GM12878 (cell line): ENCODE measurements at regions not wholly inside any gene's neighbourhood (a gene's known extent, or its start where the extent isn't known, plus 50 kb on each side); places are given as distances from the start of the nearest gene placed in this dataset.

Experiments
- ATAC-seq: fragments of 200-7000 bp; cut with Tn5 transposase; 3 replicates; pipeline ENCODE4 v1.9.1; 2020; ENCODE audit warnings: mild to moderate bottlenecking, moderate library complexity
- BruUV-seq: library from RNA; stranded (reverse); fragments of 400-500 nt; replicated peaks from 2 replicates; lab custom pipeline; 2021; lab: Mats Ljungman, UMichigan
- CTCF ChIA-PET: fragments of 300-600 bp; sonication (Branson Sonifier 250); formaldehyde crosslinking; extraction: SDS; loops from one replicate; lab custom pipeline; 2021; ENCODE audit warnings: inconsistent platforms; lab: Yijun Ruan, JAX
- POLR2A ChIA-PET: fragments of 350-600 bp; formaldehyde crosslinking; extraction: SDS; loops from one replicate; lab custom pipeline; 2021; ENCODE audit warnings: inconsistent platforms; lab: Charles Lee
- RAD21 ChIA-PET: fragments of 300-600 bp; sonication (Branson Sonifier 250); formaldehyde crosslinking; loops from one replicate; lab custom pipeline; 2023; ENCODE audit warnings: antibody characterized with exemption; ENCODE audit not compliant: unreplicated experiment; lab: Charles Lee
- SMC1A ChIA-PET: fragments of 300-600 bp; sonication (Branson Sonifier 250); formaldehyde crosslinking; loops from one replicate; lab custom pipeline; 2023; ENCODE audit not compliant: unreplicated experiment, uncharacterized antibody; lab: Charles Lee
- DNase-seq: peaks from one replicate; pipeline ENCODE4 v3.0.0-alpha.2; 2011; ENCODE audit warnings: low read depth, low spot score
- FAIRE-seq: peaks from 3 replicates; lab custom pipeline; 2011; peaks lifted over from hg19 to GRCh38; lab: Jason Lieb, UNC
- H2AFZ ChIP-seq: 2 replicates; pipeline ENCODE4 v1.6.0; 2011; ENCODE audit warnings: low read depth, low read length, control low read depth; ENCODE audit not compliant: control insufficient read depth
- H3K27ac ChIP-seq: 2 replicates; pipeline ENCODE4 v1.5.1; 2011; ENCODE audit warnings: control low read depth; ENCODE audit not compliant: control insufficient read depth, insufficient read depth
- H3K27me3 ChIP-seq, 2 experiments: replicated peaks in 1 of 2; 2 replicates each; pipeline versions ENCODE4 v1.6.0 to v1.6.1; 2011; ENCODE audit warnings: low read length in 1 of 2; ENCODE audit not compliant: control insufficient read depth in 2 of 2, insufficient read depth in 2 of 2
- H3K36me3 ChIP-seq, 2 experiments: 2 replicates each; pipeline ENCODE4 v1.5.1; 2011; ENCODE audit warnings: low read length in 1 of 2; ENCODE audit not compliant: control insufficient read depth in 2 of 2, insufficient read depth in 2 of 2
- H3K4me1 ChIP-seq: 2 replicates; pipeline ENCODE4 v1.6.1; 2011; ENCODE audit warnings: mild to moderate bottlenecking, low read length, moderate library complexity, mixed read lengths; ENCODE audit not compliant: control insufficient read depth, insufficient read depth
- H3K4me2 ChIP-seq: 2 replicates; pipeline ENCODE4 v1.6.0; 2011; ENCODE audit warnings: control low read depth; ENCODE audit not compliant: control insufficient read depth, insufficient read depth
- H3K4me3 ChIP-seq: fragments of 200-600 bp; sonication (generic); 2 replicates; pipeline ENCODE4 v1.5.1; 2016
- H3K79me2 ChIP-seq: 2 replicates; pipeline ENCODE4 v1.6.0; 2011; ENCODE audit warnings: low read length; ENCODE audit not compliant: control insufficient read depth, insufficient read depth
- H3K9ac ChIP-seq: 2 replicates; pipeline ENCODE4 v1.8.0; 2011; ENCODE audit warnings: low read length, control low read depth, mixed read lengths; ENCODE audit not compliant: control insufficient read depth, insufficient read depth
- H3K9me3 ChIP-seq: replicated peaks from 3 replicates; pipeline ENCODE4 v1.5.1; 2011; ENCODE audit warnings: mild to moderate bottlenecking, low read length; ENCODE audit not compliant: control insufficient read depth, insufficient read depth
- H4K20me1 ChIP-seq: 2 replicates; pipeline ENCODE4 v1.6.0; 2011; ENCODE audit not compliant: control insufficient read depth, insufficient read depth
- EZH2 ChIP-seq: IDR thresholded peaks from 2 replicates; pipeline ENCODE4 v1.6.1; 2012; ENCODE audit warnings: low read depth, mild to moderate bottlenecking, control low read depth, inconsistent platforms, low read length, borderline replicate concordance; ENCODE audit not compliant: control insufficient read depth
- MEF2A ChIP-seq: IDR thresholded peaks from 2 replicates; pipeline ENCODE4 v1.6.1; 2011; ENCODE audit warnings: low read depth, mild to moderate bottlenecking, low read length, moderate library complexity; ENCODE audit not compliant: insufficient read depth
- TBL1XR1 ChIP-seq: IDR thresholded peaks from 2 replicates; pipeline ENCODE4 v1.6.1; 2012; ENCODE audit warnings: low read depth, low read length, improper control_type of control experiment
- YBX1 ChIP-seq: fragments of 450-650 bp; IDR thresholded peaks from 2 replicates; pipeline ENCODE4 v1.6.1; 2016; ENCODE audit warnings: antibody characterized with exemption
- ZNF274 ChIP-seq: IDR thresholded peaks from one replicate; pipeline ENCODE4 v1.8.0; 2011; ENCODE audit not compliant: insufficient read length, insufficient read depth
- WGBS: methylation state at CpG from one replicate; pipeline ENCODE4 v1.1.6; 2016; ENCODE audit warnings: low lambda C conversion rate; ENCODE audit not compliant: insufficient replicate concordance, insufficient coverage; ENCODE audit errors: missing lambda C conversion rate; 5-methylcytosine and 5-hydroxymethylcytosine counted together
- in situ Hi-C: fragments of 300-500 bp; cut with MboI; formaldehyde crosslinking; loops from 9 replicates; pipeline ENCODE4 v1.14.3; 2018; ENCODE audit warnings: mixed read lengths
- intact Hi-C: fragments of 100-400 bp; cut with micrococcal nuclease; formaldehyde crosslinking; loops from one replicate; pipeline ENCODE4 v1.14.2; 2022; ENCODE audit not compliant: unreplicated experiment
- TF ChIP-seq, protein P1 (sequence below): fragments of 450-650 bp; IDR thresholded peaks from 2 replicates; pipeline ENCODE4 v1.6.1; 2017; ENCODE audit warnings: mild to moderate bottlenecking, low read depth, inconsistent platforms; ENCODE audit not compliant: poor library complexity, severe bottlenecking
- TF ChIP-seq, protein P2 (sequence below): fragments of 450-650 bp; IDR thresholded peaks from 2 replicates; pipeline ENCODE4 v1.6.1; 2017; ENCODE audit warnings: mild to moderate bottlenecking
- TF ChIP-seq, protein P3 (sequence below): fragments of 450-650 bp; IDR thresholded peaks from 2 replicates; pipeline ENCODE4 v1.6.1; 2017; ENCODE audit warnings: mild to moderate bottlenecking, moderate library complexity

DNA sequence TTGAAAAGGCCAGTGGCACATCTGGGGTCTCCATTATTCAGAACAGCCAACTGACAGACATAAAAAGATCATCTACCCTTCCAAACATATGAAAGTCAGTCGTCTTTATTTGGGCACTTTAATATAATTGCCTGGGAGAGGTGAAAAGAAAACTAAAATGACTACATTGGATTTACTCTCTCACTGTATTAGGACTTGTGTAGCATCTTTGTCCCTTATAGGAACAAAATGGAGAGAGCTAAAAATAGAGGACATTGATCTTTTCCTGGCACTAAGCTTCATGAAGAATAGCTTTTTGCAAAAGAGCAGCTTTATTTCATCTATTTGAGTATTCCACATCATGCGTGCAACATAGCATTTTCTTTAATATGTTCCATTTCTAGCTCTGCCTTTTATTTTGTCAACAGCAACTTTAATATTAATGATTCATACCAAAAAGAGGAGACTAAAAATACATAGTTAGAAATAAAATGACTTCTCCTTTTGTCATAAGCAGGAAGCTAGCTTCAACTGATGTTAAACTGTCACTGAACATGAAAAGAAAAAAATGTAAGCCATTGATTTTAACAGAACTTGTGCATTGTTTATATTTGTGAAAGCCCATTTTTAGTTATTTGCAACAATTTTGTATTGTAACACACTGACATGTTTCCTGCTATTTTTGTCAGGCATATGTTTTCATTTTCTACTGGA is 254.6 kb downstream of the SEC23A start:
- RAD21 ChIA-PET, result no interaction called here
- Histone ChIP-seq H3K36me3 (no peaks in the 10 kb centered on the region), H3K9ac (no peak overlapping the region), H3K9me3 (no peaks in the 10 kb centered on the region), H2AFZ (no peak overlapping the region), H3K4me2 (no peak overlapping the region), H3K27ac (no peak overlapping the region), H3K27me3 (no peaks in the 10 kb centered on the region), H3K79me2 (no peaks in the 10 kb centered on the region), H3K4me1 (no peaks in the 10 kb centered on the region), H4K20me1 (no peaks in the 10 kb centered on the region), H3K4me3 (no peak overlapping the region)
- intact Hi-C loops (no loop called here), in situ Hi-C loops (no loop called here)
- 46% methylated on average over 2 of the region's 2 CpGs for WGBS
- no peak for FAIRE-seq
- no peak for ATAC-seq
- no TSS peak for BruUV-seq
- DNase-seq, result no peak
- TF ChIP-seq MEF2A (no peak), ZNF274 (no peak), EZH2 (no peak), YBX1 (no peak), TBL1XR1 (no peak)
- TF ChIP-seq, protein P1, sequence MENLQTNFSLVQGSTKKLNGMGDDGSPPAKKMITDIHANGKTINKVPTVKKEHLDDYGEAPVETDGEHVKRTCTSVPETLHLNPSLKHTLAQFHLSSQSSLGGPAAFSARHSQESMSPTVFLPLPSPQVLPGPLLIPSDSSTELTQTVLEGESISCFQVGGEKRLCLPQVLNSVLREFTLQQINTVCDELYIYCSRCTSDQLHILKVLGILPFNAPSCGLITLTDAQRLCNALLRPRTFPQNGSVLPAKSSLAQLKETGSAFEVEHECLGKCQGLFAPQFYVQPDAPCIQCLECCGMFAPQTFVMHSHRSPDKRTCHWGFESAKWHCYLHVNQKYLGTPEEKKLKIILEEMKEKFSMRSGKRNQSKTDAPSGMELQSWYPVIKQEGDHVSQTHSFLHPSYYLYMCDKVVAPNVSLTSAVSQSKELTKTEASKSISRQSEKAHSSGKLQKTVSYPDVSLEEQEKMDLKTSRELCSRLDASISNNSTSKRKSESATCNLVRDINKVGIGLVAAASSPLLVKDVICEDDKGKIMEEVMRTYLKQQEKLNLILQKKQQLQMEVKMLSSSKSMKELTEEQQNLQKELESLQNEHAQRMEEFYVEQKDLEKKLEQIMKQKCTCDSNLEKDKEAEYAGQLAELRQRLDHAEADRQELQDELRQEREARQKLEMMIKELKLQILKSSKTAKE, result no peak
- TF ChIP-seq, protein P2, sequence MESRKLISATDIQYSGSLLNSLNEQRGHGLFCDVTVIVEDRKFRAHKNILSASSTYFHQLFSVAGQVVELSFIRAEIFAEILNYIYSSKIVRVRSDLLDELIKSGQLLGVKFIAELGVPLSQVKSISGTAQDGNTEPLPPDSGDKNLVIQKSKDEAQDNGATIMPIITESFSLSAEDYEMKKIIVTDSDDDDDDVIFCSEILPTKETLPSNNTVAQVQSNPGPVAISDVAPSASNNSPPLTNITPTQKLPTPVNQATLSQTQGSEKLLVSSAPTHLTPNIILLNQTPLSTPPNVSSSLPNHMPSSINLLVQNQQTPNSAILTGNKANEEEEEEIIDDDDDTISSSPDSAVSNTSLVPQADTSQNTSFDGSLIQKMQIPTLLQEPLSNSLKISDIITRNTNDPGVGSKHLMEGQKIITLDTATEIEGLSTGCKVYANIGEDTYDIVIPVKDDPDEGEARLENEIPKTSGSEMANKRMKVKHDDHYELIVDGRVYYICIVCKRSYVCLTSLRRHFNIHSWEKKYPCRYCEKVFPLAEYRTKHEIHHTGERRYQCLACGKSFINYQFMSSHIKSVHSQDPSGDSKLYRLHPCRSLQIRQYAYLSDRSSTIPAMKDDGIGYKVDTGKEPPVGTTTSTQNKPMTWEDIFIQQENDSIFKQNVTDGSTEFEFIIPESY, result no peak
- TF ChIP-seq, protein P3, sequence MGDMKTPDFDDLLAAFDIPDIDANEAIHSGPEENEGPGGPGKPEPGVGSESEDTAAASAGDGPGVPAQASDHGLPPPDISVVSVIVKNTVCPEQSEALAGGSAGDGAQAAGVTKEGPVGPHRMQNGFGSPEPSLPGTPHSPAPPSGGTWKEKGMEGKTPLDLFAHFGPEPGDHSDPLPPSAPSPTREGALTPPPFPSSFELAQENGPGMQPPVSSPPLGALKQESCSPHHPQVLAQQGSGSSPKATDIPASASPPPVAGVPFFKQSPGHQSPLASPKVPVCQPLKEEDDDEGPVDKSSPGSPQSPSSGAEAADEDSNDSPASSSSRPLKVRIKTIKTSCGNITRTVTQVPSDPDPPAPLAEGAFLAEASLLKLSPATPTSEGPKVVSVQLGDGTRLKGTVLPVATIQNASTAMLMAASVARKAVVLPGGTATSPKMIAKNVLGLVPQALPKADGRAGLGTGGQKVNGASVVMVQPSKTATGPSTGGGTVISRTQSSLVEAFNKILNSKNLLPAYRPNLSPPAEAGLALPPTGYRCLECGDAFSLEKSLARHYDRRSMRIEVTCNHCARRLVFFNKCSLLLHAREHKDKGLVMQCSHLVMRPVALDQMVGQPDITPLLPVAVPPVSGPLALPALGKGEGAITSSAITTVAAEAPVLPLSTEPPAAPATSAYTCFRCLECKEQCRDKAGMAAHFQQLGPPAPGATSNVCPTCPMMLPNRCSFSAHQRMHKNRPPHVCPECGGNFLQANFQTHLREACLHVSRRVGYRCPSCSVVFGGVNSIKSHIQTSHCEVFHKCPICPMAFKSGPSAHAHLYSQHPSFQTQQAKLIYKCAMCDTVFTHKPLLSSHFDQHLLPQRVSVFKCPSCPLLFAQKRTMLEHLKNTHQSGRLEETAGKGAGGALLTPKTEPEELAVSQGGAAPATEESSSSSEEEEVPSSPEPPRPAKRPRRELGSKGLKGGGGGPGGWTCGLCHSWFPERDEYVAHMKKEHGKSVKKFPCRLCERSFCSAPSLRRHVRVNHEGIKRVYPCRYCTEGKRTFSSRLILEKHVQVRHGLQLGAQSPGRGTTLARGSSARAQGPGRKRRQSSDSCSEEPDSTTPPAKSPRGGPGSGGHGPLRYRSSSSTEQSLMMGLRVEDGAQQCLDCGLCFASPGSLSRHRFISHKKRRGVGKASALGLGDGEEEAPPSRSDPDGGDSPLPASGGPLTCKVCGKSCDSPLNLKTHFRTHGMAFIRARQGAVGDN, result no peak
- SMC1A ChIA-PET, result no interaction called here
- CTCF ChIA-PET, result no interaction called here
- POLR2A ChIA-PET, result no interaction called here
